Suprapubic skin (tissue), 4 donors: ENCODE measurements at regions not wholly inside any gene's neighbourhood (a gene's known extent, or its start where the extent isn't known, plus 50 kb on each side); places are given as distances from the start of the nearest gene placed in this dataset.

Experiments used
- CTCF ChIP-seq, 2 donors: fragments of 200-600 bp in 1 of 2; fragments of 450-650 bp in 1 of 2; sonication (generic) in 1 of 2; IDR thresholded peaks; one replicate each; pipeline ENCODE4 v1.5.1; 2016 to 2019; ENCODE audit warnings: antibody characterized with exemption in 2 of 2, mild to moderate bottlenecking in 1 of 2, moderate library complexity in 1 of 2
- EP300 ChIP-seq: sonication (generic); formaldehyde crosslinking; IDR thresholded peaks from one replicate; pipeline ENCODE4 v1.6.1; 2017; ENCODE audit warnings: antibody characterized with exemption
- POLR2AphosphoS5 ChIP-seq, 3 donors: sonication (generic); formaldehyde crosslinking; IDR thresholded peaks; one replicate each; pipeline ENCODE4 v1.6.1; 2017; ENCODE audit warnings: antibody characterized with exemption in 3 of 3

GRCh38 chr20:47905628-47906347 is 120.5 kb upstream of the SULF2 start:
- no peak for TF ChIP-seq CTCF (IDR thresholded peaks at IDR 0.05)
- no peak for TF ChIP-seq EP300
- TF ChIP-seq POLR2AphosphoS5 (IDR thresholded peaks at IDR 0.05), result no peak
